HUES64 (cell line): ENCODE measurements at regions not wholly inside any gene's neighbourhood (a gene's known extent, or its start where the extent isn't known, plus 50 kb on each side); places are given as distances from the start of the nearest gene placed in this dataset.

Experiments used
- H3K27ac ChIP-seq: 2 replicates; pipeline ENCODE4 v1.7.0; 2013; ENCODE audit warnings: low read depth, low read length, inconsistent platforms
- H3K27me3 ChIP-seq: 2 replicates; pipeline ENCODE4 v1.6.1; 2013; ENCODE audit warnings: mild to moderate bottlenecking, low read length; ENCODE audit not compliant: insufficient read depth
- H3K36me3 ChIP-seq: 2 replicates; pipeline ENCODE4 v1.6.1; 2013; ENCODE audit warnings: mild to moderate bottlenecking, low read length; ENCODE audit not compliant: insufficient read depth
- H3K4me1 ChIP-seq: 2 replicates; pipeline ENCODE4 v1.6.1; 2013; ENCODE audit warnings: mild to moderate bottlenecking, low read length, moderate library complexity; ENCODE audit not compliant: insufficient read depth
- H3K4me3 ChIP-seq: 2 replicates; pipeline ENCODE4 v1.5.1; 2013; ENCODE audit warnings: mild to moderate bottlenecking, low read length, moderate library complexity
- H3K9ac ChIP-seq: 2 replicates; pipeline ENCODE4 v1.6.1; 2013; ENCODE audit warnings: mild to moderate bottlenecking, low read depth, low read length
- H3K9me3 ChIP-seq: 2 replicates; pipeline ENCODE4 v1.6.1; 2013; ENCODE audit warnings: low read depth, low read length; ENCODE audit not compliant: insufficient read depth
- WGBS: fragments of 150-250, 120-280 bp; methylation state at CpG from one replicate; pipeline ENCODE4 v1.1.7; 2013; ENCODE audit warnings: missing lambda C conversion rate; 5-methylcytosine and 5-hydroxymethylcytosine counted together

- H3K4me1 ChIP-seq, result 0 out of 2 replicates have a peak, but pooled peaks cover 10% of the 10 kb centered on the region
- H3K9ac ChIP-seq, result no peak overlapping the region
- H3K27me3 ChIP-seq, result no peaks in the 10 kb centered on the region
- H3K27ac ChIP-seq, result no peak overlapping the region
- no peak overlapping the region for H3K4me3 ChIP-seq
- H3K36me3 ChIP-seq, result no peaks in the 10 kb centered on the region
- H3K9me3 ChIP-seq, result no peaks in the 10 kb centered on the region
- WGBS, result 61% methylated on average over 3 of the region's 3 CpGs
Measured at GRCh38 chr11:19574916-19575315, 137.7 kb upstream of the NAV2 start.

GRCh38 chr11:19573666-19574065, 139.0 kb upstream of the NAV2 start:
- Histone ChIP-seq H3K9ac (no peak overlapping the region), H3K27ac (no peak overlapping the region), H3K27me3 (no peaks in the 10 kb centered on the region), H3K4me3 (no peak overlapping the region), H3K4me1 (0 out of 2 replicates have a peak, but pooled peaks cover 10% of the 10 kb centered on the region), H3K36me3 (no peaks in the 10 kb centered on the region), H3K9me3 (no peaks in the 10 kb centered on the region)
- WGBS, result 86% methylated on average over 1 of the region's 1 CpG

GRCh38 chr11:19571906-19572305, 140.7 kb upstream of the NAV2 start:
- Histone ChIP-seq H3K9me3 (no peaks in the 10 kb centered on the region), H3K36me3 (no peaks in the 10 kb centered on the region), H3K4me3 (no peak overlapping the region), H3K9ac (no peak overlapping the region), H3K27me3 (no peaks in the 10 kb centered on the region), H3K27ac (no peak overlapping the region), H3K4me1 (no peaks in the 10 kb centered on the region)
- 91% methylated on average over 4 of the region's 4 CpGs for WGBS

- 100% methylated on average over 1 of the region's 1 CpG for WGBS
- no peaks in the 10 kb centered on the region for H3K9me3 ChIP-seq
- no peaks in the 10 kb centered on the region for H3K4me1 ChIP-seq
Measured at GRCh38 chr11:19570889-19571288, 141.7 kb upstream of the NAV2 start.

GRCh38 chr11:19567996-19568395, 144.6 kb upstream of the NAV2 start:
- Histone ChIP-seq H3K27ac (no peak overlapping the region), H3K9ac (no peak overlapping the region), H3K9me3 (no peaks in the 10 kb centered on the region), H3K27me3 (no peaks in the 10 kb centered on the region), H3K4me1 (0 out of 2 replicates have a peak, but pooled peaks cover 2% of the 10 kb centered on the region), H3K4me3 (no peak overlapping the region), H3K36me3 (no peaks in the 10 kb centered on the region)
- 92% methylated on average over 3 of the region's 3 CpGs for WGBS

More at GRCh38 chr11:19570889-19571288, 141.7 kb upstream of the NAV2 start:
- no peak overlapping the region for H3K9ac ChIP-seq
- H3K4me3 ChIP-seq, result no peak overlapping the region
- no peaks in the 10 kb centered on the region for H3K27me3 ChIP-seq
- H3K36me3 ChIP-seq, result no peaks in the 10 kb centered on the region
- no peak overlapping the region for H3K27ac ChIP-seq

- Histone ChIP-seq H3K9ac (no peak overlapping the region), H3K27me3 (no peaks in the 10 kb centered on the region), H3K4me3 (no peak overlapping the region), H3K4me1 (0 out of 2 replicates have a peak, but pooled peaks cover 2% of the 10 kb centered on the region), H3K27ac (no peak overlapping the region), H3K36me3 (no peaks in the 10 kb centered on the region), H3K9me3 (no peaks in the 10 kb centered on the region)
- WGBS, result 93% methylated on average over 5 of the region's 5 CpGs
Measured at GRCh38 chr11:19566583-19567379, 145.9 kb upstream of the NAV2 start.

- WGBS, result 94% methylated on average over 7 of the region's 7 CpGs
- Histone ChIP-seq H3K27ac (no peak overlapping the region), H3K4me1 (0 out of 2 replicates have a peak, but pooled peaks cover 2% of the 10 kb centered on the region), H3K4me3 (no peak overlapping the region), H3K9ac (no peak overlapping the region), H3K9me3 (no peaks in the 10 kb centered on the region), H3K36me3 (no peaks in the 10 kb centered on the region), H3K27me3 (no peaks in the 10 kb centered on the region)
Measured at GRCh38 chr11:19565639-19566038, 147.0 kb upstream of the NAV2 start.

GRCh38 chr11:19562156-19562555, 150.5 kb upstream of the NAV2 start:
- Histone ChIP-seq H3K9me3 (no peaks in the 10 kb centered on the region), H3K4me3 (no peak overlapping the region), H3K27ac (no peak overlapping the region), H3K9ac (no peak overlapping the region), H3K27me3 (no peaks in the 10 kb centered on the region), H3K4me1 (0 out of 2 replicates have a peak, but pooled peaks cover 2% of the 10 kb centered on the region), H3K36me3 (no peaks in the 10 kb centered on the region)
- 98% methylated on average over 4 of the region's 4 CpGs for WGBS

- H3K4me3 ChIP-seq, result no peak overlapping the region
- no peak overlapping the region for H3K27ac ChIP-seq
- H3K9me3 ChIP-seq, result no peaks in the 10 kb centered on the region
- 91% methylated on average over 8 of the region's 8 CpGs for WGBS
- H3K9ac ChIP-seq, result no peak overlapping the region
- H3K36me3 ChIP-seq, result no peaks in the 10 kb centered on the region
- H3K27me3 ChIP-seq, result no peaks in the 10 kb centered on the region
- H3K4me1 ChIP-seq, result 0 out of 2 replicates have a peak, but pooled peaks cover 2% of the 10 kb centered on the region
Measured at GRCh38 chr11:19561011-19561410, 151.6 kb upstream of the NAV2 start.

- Histone ChIP-seq H3K9me3 (no peaks in the 10 kb centered on the region), H3K27me3 (no peaks in the 10 kb centered on the region), H3K27ac (no peak overlapping the region), H3K9ac (no peak overlapping the region), H3K4me3 (no peak overlapping the region), H3K36me3 (no peaks in the 10 kb centered on the region), H3K4me1 (0 out of 2 replicates have a peak, but pooled peaks cover 2% of the 10 kb centered on the region)
- 85% methylated on average over 5 of the region's 5 CpGs for WGBS
Measured at GRCh38 chr11:19560156-19560555, 152.5 kb upstream of the NAV2 start.

GRCh38 chr11:19559746-19560145, 152.9 kb upstream of the NAV2 start:
- Histone ChIP-seq H3K4me3 (no peak overlapping the region), H3K9me3 (no peaks in the 10 kb centered on the region), H3K27me3 (no peaks in the 10 kb centered on the region), H3K36me3 (no peaks in the 10 kb centered on the region), H3K9ac (no peak overlapping the region), H3K27ac (no peak overlapping the region), H3K4me1 (0 out of 2 replicates have a peak, but pooled peaks cover 2% of the 10 kb centered on the region)
- 81% methylated on average over 6 of the region's 6 CpGs for WGBS
